ENCODE measurements at regions not wholly inside any gene's neighbourhood (a gene's known extent, or its start where the extent isn't known, plus 50 kb on each side); places are given as distances from the start of the nearest gene placed in this dataset.

DNA sequence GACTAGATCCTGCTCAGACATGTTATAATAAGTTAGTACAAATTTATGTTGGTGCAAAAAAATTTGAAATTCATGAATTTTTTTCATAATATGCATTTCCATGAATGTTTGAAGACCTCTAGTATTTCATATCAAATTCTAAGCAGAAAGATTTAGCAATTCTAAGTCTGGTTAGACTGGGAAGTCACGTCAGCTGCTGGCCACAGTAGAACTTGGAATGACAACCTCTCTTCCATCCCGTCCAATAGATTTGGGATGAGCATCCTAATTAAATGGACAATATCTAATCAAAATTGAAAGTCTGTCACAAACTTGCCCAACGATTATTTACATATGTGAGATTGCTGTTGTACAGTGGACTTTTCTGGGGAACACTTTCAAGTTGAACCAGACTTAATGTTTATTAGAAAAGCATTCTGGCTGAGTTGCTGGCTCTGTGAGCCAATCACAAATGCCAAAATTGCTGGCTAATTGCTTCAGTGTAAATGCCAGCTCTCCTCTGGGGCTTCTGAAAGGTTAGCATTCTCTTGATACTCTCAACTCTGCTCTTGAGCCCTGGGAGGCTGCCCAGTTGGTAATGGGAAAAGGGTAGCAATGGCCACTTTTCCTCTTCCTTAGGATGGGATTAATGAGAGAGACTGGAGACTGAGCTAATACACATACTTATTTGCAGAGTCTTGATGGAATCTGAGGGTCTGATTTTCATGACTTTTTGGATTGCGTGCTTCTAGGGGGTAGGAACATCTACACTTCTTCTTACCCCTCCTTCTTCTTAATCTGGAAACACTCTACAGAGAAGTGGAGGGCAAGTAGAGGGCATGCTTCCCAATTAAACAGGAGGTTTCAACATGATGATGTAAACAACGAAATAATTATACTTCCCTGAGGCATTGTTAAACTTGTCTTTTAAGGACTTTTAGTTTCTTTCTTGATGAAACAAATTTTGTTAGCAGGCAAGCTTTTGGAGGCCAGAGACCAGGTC, 253.5 kb downstream of the BAMBI start:
- no peak for DNase-seq

DNA sequence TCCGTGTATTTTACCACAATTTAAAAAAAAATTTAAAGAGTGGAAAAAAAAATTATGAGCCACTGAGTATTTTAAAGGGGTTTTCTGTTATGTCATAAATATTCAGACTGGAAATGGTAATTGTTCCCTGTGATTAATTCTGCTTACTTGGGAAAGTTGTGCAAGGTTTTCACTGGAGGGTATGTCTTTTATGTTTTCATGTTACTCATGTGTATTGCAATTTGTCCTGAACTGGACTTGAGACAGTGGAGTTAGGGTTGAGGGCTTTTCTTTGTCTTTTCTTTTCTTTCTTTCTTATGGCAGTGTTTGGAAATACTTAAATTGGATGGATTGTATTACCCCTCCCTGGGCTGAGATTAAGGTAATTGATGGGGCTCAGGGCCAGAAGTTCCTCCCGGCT, 257.7 kb downstream of the BAMBI start:
- no peak for DNase-seq

DNA sequence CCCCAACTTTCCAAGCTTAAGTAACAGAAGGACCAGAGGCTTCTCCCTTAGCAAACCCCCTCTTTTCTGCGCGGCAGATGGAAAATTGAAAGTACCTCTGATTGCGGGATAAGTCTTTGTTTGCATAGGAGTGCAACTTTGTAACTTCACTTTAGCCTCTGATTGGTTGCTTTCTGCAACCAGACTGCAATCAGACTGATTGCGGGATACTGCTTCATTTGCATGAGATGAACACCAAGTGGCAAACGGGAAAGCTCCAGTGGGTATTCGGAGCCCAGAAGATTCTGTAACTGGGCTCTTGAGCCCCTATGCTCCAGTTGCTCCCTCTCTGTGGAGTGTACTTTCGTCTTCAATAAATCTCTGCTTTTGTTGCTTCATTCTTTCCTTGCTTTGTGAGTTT, 260.6 kb downstream of the BAMBI start:
- no peak for DNase-seq

DNA sequence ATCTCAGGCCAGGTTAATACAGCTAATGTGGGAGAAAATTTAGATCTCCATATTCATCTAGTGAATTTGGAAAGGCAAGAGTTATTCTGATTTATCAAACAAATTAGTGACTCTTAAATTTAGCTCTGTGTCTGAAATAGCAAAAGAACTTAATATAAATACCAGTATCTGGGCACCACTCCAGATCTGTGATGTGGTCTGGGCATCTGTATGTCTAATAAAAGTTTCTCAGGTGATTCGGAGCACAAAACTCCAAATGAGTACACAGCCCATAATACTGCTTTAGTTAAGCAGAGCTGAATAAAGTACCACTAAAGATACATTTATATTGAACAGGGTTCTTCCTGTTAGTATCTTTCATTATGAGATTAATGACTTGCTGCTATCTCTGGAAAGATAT, 261.4 kb downstream of the BAMBI start:
- peak; percentile 29 for DNase-seq

DNA sequence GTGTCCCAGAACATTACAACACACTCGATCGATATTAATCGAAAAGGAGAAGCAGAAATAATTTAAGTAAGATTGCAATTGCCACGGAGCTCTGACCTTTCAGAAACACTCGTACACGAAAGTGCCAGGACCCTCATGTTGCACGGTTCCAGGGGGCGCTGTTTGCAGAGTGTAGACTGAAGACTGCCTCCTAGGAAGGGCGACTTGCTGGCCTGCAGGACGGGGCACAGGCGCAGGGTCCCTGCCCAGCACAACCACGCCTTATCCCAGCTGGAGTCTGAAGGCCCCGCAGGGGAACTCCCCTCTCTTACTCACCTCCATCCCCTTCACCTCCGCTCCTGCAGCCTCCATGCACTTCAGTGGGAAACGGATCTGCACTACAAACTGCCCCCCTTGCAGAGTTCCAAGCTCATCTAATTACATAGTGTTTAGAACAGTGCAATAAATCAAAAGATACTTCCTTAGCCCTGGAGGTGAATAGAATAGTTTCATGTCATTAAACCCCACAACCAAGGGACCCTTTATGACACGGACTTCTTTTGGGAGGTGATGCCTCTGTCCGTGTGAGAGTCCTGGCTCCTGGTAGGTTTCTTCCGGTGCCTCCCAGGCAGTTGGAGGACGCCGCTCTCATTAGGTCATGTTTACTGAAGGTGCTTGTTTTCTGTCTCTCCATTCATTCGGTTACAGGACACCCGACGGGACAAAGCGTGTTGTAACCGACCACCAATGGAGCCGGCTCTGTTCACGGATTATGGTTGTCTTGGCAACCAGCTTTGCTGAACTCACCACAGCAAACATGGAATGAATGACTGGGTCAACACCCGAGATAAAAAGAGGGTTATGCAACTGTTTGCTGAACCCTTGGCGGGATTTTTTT, 262.2 kb downstream of the BAMBI start:
- peak; percentile 100 for DNase-seq

DNA sequence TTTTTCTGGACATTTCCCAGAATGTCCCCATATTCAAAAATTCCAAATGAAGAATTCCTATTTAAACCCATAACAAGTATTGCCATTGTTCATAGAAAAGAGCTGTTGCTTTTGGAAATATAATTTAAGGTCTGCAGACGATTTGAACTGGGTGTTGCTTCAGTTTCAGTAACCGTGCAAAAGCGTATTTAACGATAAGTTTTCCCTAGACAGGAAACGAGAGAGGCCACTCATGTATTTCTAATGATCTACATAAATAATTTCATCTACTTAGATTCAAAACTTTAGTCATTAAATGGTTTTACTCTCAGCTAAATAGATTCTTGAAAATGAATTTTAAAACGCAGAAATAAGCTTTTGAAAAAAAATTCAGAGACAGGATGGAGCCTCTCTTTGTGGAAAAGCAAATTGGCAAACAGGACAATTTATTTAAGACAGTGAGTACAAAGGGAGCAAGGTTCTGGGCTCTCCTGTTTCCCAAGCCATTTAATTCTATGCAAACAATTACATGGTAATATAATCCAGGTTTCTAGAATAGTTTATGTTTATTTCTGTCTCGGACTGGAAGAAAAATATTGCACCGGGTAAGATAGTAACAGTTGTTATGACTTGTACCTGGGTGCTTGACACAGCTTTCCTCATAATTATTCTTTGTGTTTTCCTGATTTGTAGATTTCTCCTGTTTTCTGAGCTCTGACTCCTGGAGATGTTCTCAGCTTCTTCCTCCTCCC, 263.0 kb downstream of the BAMBI start:
- DNase-seq = peak; percentile 83

DNA sequence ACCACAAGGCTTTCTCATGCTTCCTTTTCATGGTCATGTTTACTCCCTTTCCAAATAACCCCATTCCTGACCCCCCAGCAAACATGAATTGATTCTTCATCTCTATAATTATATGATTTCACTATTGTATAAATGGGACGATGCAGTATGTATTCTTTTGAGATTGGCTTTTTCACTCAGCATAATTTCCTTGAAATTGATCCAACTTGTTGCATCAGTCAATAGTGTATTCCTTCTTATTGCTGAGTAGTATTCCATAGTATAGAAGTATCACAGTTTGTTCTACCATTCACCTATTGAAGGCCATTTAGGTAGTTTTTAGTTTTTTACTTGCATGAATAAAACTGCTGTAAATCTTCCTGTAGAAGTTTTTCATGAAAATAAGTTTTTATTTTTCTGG, 264.7 kb downstream of the BAMBI start:
- peak; percentile 54 for DNase-seq

DNA sequence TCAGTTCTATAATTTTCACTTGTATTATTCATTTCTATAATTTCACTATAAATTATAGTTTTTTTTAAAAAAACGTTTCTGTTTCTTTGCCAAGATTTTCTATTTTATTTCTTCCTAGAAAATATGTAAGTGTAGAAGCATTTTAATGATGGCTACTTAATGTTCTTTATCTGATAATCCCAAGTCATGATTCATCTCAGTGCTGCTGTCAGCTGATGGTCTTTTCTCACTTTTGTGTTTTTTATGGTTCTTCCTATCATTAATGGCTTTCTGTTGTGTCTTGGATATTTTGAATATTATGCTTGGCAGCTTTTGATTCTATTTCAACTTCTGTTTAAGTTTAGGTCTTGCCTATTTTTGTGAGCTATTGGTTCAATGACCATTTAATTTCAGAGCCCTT, 268.6 kb downstream of the BAMBI start:
- no peak for DNase-seq

DNA sequence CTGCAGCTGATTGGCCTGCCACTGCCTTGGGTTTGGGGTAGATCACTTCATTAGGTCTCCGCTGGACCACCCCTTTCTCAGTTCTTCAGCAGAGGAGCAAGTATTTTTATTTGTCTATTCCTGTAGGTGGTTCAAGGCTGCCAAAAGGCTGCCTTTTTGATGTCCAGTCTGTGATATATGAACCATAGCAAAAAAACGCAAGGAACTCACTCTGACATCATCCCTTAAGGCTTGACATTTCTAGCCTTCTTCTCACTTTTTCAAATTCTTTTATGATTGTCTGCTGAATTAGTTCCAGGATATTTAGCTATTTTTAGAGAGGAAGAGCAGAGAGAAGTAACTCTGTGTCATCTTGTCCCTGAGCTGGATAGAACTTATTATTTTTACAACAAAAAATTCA, 269.2 kb downstream of the BAMBI start:
- no peak for DNase-seq

DNA sequence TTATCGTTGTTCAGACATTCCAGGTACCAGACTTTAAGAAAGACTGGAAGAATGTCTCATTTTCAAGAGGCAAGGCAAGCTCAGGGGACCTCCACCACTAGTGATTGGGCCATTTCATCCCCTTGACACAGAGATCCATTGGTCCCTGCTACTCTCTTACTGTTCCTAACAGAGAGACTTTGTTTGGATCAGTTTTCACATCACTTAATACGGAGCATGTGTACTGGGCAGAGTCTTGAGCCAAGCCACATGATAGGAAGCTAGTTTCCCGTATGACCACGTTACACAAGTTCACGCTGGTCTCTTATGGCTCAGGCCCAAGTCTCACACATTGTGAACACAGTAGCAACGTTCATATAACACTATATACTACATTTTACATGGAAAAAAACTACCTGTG, 269.9 kb downstream of the BAMBI start:
- DNase-seq = no peak

DNA sequence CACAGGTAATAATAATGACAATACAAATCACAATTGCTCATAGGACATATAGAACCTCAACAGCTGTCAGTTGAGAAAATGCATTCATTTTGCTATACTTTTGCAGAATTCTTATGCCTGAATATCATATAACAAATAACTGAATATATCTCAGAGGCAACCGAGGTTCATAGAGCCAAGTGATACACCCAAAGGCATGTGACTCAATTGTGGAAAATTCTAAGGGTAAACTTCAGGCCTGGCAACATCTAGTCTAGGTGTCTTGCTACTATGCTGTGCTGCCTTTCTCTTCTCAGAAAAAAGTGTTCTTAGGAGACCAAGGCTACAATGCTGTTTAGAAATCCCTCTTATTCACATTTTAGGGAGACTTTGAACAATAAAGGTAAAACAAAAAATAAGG, 270.7 kb downstream of the BAMBI start:
- no peak for DNase-seq

DNA sequence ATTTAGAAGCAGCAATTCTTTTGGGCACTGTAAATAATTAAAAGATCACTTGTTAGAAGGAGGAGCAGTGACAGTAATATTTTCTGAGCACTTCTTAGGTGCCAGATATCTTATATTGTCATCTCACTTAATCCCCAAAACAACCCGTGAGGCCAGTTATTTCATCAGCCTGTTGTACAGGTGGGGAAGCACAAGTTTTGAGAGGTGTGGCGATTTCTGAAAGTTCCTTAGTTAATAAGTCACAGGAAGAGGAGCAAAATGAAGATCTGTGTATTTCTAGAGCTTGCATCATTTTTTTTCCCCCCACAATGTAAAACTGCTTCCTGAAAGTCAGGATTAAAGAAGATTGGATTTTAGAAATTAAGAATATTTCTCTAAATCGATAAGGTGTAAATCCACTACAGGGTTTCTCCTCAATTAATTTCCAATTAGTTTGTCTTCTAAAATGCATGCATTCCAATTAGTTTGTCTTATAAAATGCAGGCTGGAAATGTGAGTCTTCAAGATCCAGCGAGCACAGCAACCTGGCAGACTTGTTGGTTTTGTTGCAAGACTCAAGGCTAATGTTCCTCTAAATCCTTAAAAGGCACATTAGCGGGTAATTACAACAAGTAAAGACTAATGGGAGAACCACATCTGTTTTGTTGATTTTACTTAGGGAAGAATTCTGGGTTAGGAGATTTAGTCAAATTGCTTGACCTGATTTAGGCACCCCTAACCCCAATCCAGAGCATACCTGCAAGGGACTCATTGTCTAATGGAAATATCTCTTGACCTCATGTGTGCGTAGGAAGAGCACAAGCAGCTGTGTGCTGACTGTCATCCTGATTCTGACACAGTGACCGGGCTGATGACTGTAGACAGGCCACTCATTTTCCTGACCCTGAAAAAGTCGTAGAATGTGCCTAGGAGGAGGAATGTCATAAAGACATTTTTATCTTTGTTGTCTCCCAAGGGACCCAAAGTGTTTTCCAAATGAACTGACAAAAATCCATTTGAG, 272.0 kb downstream of the BAMBI start:
- no peak for DNase-seq

DNA sequence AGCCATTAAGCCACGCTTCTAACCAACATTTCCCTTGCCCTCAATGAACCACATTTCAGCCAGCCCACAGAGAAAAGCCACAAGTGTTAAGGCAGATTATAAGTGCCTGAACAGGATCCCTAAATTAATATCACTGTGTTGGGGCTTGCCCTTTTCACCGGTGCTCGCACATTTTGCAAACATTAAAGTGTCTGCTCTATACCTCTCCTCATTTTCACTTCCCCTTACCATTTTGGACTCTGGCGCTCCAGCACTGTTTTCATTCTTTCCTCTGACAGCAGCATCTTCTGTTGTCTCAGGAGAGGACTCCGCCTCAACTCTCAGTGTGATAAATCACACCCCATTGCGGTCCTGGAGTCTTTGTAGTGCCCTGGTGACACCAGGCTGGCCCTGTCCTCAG, 274.2 kb downstream of the BAMBI start:
- no peak for DNase-seq

DNA sequence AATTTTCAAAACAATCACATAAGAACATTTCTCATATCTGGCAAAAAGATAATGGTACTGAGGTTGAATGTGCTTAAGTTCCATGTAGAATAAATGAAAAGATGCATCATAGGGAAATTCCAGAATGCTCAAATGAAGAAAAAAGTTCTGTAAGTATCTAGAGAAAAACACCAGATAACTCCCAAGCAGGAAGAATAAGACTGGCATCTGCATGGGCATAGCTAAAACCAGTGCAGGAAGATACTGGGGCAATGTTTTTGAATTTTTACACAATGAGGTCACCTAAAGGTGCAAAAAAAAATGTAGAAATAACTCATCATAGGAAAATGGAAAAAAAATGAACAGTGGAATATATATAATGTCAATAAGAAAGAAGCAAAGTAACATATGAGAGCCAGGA, 275.2 kb downstream of the BAMBI start:
- DNase-seq = no peak

DNA sequence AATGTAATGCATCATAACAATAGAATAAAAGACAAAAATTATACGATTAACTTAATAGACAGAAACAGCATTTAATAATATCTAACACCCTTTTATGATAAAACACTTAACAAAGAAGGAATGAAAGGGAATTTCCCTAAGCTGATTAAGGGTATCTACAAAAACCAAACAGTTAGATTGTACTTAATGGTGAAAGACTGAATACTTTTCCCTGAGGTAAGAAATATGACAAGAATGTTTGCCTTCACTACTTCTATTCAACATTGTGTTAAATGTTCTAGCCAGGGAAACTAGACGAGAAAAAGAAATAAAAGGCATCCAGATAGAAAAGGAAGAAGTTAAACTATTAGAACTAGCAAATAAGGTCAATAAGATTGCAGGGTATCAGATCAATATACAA, 276.9 kb downstream of the BAMBI start:
- DNase-seq = no peak

DNA sequence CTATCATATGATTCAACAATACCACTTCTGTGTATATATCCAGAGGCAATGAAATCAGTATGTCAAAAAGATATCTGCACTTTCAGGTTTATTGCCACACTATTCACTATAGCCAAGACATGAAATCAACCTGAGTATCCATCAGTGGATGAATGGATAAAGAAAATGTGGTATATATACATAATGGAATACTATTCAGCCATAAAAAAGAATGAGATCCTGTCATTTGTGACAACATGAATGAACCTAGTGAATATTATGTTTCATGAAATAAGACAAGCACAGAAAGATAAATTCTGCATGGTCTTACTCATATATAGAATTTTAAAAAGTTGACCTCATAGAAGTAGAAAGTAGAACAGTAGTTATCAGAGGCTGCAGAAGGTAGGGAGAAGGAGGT, 281.1 kb downstream of the BAMBI start:
- no peak for DNase-seq

DNA sequence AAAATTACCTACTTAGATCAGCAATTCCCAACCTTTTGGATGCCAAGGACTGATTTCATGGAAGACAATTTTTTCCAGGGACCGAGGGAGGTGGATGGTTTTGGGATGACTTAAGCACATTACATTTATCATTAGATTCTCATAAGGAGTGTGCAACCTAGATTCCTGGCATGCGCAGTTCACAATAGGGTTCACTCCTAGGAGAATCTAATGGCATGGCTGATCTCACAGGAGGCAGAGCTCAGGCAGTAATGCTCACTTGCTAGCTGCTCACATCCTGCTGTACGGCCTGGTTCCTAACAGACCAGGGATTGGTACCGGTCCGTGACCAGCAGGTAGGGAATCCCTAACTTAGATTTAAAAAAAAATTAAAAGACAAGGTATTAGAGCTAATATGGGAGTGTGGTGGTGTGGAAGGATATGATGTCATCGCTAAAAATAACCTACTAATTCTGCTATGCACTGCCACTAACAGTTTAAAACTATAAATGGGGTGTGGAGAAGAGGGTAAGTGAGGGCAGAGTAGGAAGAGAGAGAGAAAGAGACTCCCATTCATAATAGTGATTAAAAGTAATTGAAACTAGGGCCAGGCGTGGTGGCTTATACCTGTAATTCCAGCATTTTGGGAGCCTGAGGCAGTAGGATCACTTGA, 282.7 kb downstream of the BAMBI start:
- no peak for DNase-seq

DNA sequence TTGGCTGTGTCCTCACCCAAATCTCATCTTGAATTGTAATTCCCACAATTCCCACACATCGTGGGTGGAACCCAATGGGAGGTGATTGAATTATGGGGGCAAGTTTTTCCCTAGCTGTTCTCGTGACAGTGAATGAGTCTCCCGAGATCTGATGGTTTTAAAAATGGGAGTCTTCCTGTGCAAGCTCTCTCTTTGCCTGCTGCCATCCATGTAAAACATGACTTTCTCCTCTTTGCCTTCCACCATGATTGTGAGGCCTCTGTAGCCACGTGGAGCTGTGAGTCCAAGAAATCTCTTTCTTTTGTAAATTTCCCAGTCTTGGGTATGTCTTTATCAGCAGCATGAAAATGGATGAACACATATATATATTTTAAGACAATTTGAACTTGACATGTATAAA, 285.4 kb downstream of the BAMBI start:
- no peak for DNase-seq

DNA sequence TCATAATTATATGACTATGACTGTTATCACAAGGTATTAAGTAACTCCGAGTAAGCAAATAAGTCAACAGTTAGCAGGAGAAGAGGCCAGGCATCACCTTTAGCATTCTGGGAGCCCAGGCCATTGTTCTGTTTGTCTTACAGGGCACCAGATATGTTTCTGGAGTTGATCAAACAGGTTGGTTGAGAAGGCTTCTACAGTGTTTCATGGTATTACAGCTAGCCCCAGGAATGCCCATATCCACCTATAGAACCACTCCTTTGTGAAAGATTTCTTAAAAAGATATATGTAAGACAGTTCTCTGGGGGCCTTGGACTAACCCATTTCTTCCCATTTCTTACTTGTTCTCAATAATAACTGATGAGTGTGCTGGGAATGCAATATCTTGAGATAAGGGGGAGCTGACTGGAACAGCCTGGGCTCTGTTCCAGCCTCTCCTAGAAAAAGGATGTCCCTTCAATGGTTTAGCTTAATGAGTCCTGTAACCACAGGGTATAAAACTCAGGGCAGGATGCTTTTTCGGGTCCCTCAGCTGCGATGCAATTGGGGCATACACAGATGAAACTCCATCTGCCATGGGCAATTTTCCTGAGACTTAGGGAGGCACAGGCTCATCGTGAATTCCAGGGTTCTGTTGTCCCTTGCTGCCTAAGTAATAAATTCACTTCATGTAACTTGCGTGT, 286.4 kb downstream of the BAMBI start:
- no peak for DNase-seq

DNA sequence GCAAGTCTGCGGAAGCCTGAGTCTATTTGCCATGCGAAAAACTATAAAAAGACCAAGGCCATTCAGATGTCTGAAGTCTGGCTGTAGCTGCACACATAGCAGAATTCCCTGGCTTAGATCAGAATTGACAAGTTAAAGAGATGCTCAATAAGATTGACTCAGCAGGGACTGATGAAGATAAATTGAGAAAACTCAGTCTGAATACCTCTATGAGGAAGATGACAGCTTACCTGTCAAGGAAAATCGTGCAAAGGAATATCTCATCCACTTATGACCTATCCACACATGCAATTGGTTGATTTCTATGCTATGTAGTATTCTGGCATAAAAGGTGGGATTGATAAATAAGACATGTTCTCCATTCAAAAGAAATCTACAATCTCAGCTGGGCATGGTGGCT, 288.6 kb downstream of the BAMBI start:
- no peak for DNase-seq

DNA sequence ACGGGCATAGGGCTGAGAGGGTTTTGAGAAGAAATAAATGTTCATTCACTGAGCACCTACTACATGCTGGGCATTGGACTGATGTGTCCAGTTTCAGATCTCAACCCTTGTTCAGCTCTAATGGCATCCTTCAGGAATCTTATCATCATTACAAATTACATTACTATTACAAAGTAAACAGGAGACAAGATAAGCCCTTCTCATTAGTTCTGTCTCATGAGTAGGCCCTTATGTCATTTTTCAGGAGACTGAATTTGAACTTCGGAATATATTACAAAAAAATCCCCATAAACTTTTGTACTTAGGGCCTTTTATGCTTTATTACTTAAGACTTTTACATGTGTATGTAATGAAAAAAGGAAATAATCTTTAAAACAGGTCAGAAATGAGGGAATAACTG, 289.7 kb downstream of the BAMBI start:
- DNase-seq = no peak
